ENCODE measurements at regions not wholly inside any gene's neighbourhood (a gene's known extent, or its start where the extent isn't known, plus 50 kb on each side); places are given as distances from the start of the nearest gene placed in this dataset.

DNA sequence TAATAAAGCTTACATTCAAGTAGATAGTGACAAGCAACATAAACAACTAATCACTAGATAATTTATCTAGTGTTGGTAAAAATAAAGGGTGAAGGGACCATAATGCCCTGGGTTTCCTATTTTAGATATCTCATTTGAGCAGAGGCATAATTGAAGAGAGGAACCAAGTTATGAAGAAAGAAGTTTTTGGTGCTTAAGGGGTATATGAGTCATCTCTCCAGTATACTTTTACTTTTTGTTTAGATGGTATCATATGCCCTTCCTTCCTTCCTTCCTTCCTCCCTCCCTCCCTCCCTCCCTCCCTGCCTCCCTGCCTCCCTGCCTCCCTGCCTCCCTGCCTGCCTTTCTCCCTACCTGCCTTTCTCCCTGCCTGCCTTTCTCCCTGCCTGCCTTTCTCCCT lies 1053.5 kb upstream of the CELF4 start:
- Histone ChIP-seq H3K27me3 (ENCODE audit: control insufficient read depth, low read length) (no peaks in the 10 kb centered on the region), H3K27ac (ENCODE audit: low read depth, low read length) (no peak overlapping the region), H3F3A (ENCODE audit: control insufficient read depth, insufficient read depth) (no peaks in the 10 kb centered on the region), H3K9me3 (ENCODE audit: control insufficient read depth, insufficient read depth, low read length) (no peaks in the 10 kb centered on the region), H3K4me3 (ENCODE audit: low read length) (no peak overlapping the region), H4K20me1 (ENCODE audit: control insufficient read depth, insufficient read depth, low read depth, low read length) (no peaks in the 10 kb centered on the region), H3K4me1 (ENCODE audit: control insufficient read depth, low read length) (no peaks in the 10 kb centered on the region), H3K4me2 (ENCODE audit: low read length) (no peak overlapping the region), H3K79me2 (ENCODE audit: control insufficient read depth, low read length) (no peaks in the 10 kb centered on the region), H3K36me3 (ENCODE audit: control insufficient read depth, low read length) (no peaks in the 10 kb centered on the region), H3K9me2 (replicated peaks; ENCODE audit: control insufficient read depth, low read length) (no peaks in the 10 kb centered on the region)
- TF ChIP-seq EZH2phosphoT487 (IDR thresholded peaks at IDR 0.05; ENCODE audit: borderline replicate concordance, low read length) = no peak
- TF ChIP-seq, protein P1, sequence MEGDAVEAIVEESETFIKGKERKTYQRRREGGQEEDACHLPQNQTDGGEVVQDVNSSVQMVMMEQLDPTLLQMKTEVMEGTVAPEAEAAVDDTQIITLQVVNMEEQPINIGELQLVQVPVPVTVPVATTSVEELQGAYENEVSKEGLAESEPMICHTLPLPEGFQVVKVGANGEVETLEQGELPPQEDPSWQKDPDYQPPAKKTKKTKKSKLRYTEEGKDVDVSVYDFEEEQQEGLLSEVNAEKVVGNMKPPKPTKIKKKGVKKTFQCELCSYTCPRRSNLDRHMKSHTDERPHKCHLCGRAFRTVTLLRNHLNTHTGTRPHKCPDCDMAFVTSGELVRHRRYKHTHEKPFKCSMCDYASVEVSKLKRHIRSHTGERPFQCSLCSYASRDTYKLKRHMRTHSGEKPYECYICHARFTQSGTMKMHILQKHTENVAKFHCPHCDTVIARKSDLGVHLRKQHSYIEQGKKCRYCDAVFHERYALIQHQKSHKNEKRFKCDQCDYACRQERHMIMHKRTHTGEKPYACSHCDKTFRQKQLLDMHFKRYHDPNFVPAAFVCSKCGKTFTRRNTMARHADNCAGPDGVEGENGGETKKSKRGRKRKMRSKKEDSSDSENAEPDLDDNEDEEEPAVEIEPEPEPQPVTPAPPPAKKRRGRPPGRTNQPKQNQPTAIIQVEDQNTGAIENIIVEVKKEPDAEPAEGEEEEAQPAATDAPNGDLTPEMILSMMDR (IDR thresholded peaks at IDR 0.05; ENCODE audit: low read depth, low read length, poor library complexity, severe bottlenecking) = no peak

DNA sequence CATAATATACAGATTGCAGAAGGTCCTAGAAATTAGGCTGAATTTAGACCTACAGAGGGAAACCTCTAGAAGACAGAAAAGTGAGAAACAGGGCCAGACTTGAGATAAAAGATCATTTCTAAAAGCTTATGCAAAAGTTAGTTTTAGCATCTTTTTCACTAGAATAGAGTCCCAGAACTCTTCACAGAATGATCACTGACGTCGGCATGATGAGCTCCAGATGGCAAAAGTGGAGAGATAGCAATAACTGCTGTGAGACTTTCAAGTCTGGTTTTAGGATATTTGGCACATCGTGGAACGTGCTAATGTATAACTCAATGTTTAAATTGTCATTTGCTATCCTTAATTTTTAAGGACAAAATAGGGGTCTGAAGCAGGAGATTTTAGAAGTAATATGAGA lies 1050.7 kb upstream of the CELF4 start:
- Histone ChIP-seq H3K27me3 (ENCODE audit: control insufficient read depth, low read length) (no peaks in the 10 kb centered on the region), H3K36me3 (ENCODE audit: control insufficient read depth, low read length) (no peaks in the 10 kb centered on the region), H3F3A (ENCODE audit: control insufficient read depth, insufficient read depth) (no peaks in the 10 kb centered on the region), H3K9me2 (replicated peaks; ENCODE audit: control insufficient read depth, low read length) (no peaks in the 10 kb centered on the region), H3K4me1 (ENCODE audit: control insufficient read depth, low read length) (no peaks in the 10 kb centered on the region), H3K4me3 (ENCODE audit: low read length) (no peak overlapping the region), H3K27ac (ENCODE audit: low read depth, low read length) (no peak overlapping the region), H4K20me1 (ENCODE audit: control insufficient read depth, insufficient read depth, low read depth, low read length) (no peaks in the 10 kb centered on the region), H3K79me2 (ENCODE audit: control insufficient read depth, low read length) (no peaks in the 10 kb centered on the region), H3K9me3 (ENCODE audit: control insufficient read depth, insufficient read depth, low read length) (no peaks in the 10 kb centered on the region), H3K4me2 (ENCODE audit: low read length) (no peak overlapping the region)
- TF ChIP-seq, protein P1 (IDR thresholded peaks at IDR 0.05; ENCODE audit: low read depth, low read length, poor library complexity, severe bottlenecking) = no peak
- TF ChIP-seq EZH2phosphoT487 (IDR thresholded peaks at IDR 0.05; ENCODE audit: borderline replicate concordance, low read length) = no peak

DNA sequence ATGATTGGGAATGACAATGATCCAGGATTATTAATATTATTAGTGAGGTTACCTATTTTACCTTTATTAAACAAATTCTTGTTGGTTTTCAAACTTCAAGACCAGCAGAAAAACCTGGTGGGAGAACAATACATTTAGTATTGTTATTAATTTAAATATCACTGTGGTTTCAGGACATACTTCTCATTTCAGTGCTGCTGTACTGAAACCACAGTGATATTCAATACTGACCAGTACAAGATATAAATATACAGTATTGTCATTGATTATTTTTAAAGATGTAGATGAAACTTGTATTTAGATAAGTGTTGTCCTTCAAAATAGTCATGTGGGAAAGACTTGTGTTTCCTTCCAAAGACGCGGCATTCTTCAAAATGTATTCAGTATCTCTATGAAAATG lies 1047.3 kb upstream of the CELF4 start:
- H3K4me2 ChIP-seq (ENCODE audit: low read length) = no peak overlapping the region
- H3K9me3 ChIP-seq (ENCODE audit: control insufficient read depth, insufficient read depth, low read length) = no peaks in the 10 kb centered on the region
- H3K79me2 ChIP-seq (ENCODE audit: control insufficient read depth, low read length) = no peaks in the 10 kb centered on the region
- TF ChIP-seq EZH2phosphoT487 (IDR thresholded peaks at IDR 0.05; ENCODE audit: borderline replicate concordance, low read length) = no peak
- TF ChIP-seq, protein P1 (IDR thresholded peaks at IDR 0.05; ENCODE audit: low read depth, low read length, poor library complexity, severe bottlenecking) = no peak
- no peaks in the 10 kb centered on the region for H3K27me3 ChIP-seq (ENCODE audit: control insufficient read depth, low read length)
- no peaks in the 10 kb centered on the region for H3K4me1 ChIP-seq (ENCODE audit: control insufficient read depth, low read length)
- no peaks in the 10 kb centered on the region for H3K36me3 ChIP-seq (ENCODE audit: control insufficient read depth, low read length)
- no peaks in the 10 kb centered on the region for H3F3A ChIP-seq (ENCODE audit: control insufficient read depth, insufficient read depth)
- H3K4me3 ChIP-seq (ENCODE audit: low read length) = no peak overlapping the region
- no peak overlapping the region for H3K27ac ChIP-seq (ENCODE audit: low read depth, low read length)
- no peaks in the 10 kb centered on the region for H4K20me1 ChIP-seq (ENCODE audit: control insufficient read depth, insufficient read depth, low read depth, low read length)
- no peaks in the 10 kb centered on the region for H3K9me2 ChIP-seq (replicated peaks; ENCODE audit: control insufficient read depth, low read length)

Measured in DOHH2 (cell line).